Colonic mucosa (tissue), 4 donors: ENCODE measurements at regions not wholly inside any gene's neighbourhood (a gene's known extent, or its start where the extent isn't known, plus 50 kb on each side); places are given as distances from the start of the nearest gene placed in this dataset.
"Not testable (repeated sequence)": the region's sequence is repeated elsewhere in the genome, so short reads cannot be mapped to it uniquely, and the experiment has no call there.

Experiments used
- DNase-seq: peaks from one replicate; pipeline ENCODE4 v3.0.0-alpha.2; 2020
- H3K27ac ChIP-seq: fragments of 200-600 bp; one replicate; pipeline ENCODE4 v1.8.0; 2021
- H3K27me3 ChIP-seq: fragments of 200-600 bp; one replicate; pipeline ENCODE4 v1.8.0; 2021
- H3K36me3 ChIP-seq: fragments of 200-600 bp; one replicate; pipeline ENCODE4 v1.8.0; 2021
- H3K4me1 ChIP-seq: fragments of 200-600 bp; one replicate; pipeline ENCODE4 v1.8.0; 2021; ENCODE audit warnings: mild to moderate bottlenecking
- H3K4me3 ChIP-seq: fragments of 200-600 bp; one replicate; pipeline ENCODE4 v1.8.0; 2021
- H3K9ac ChIP-seq, 2 donors: one replicate each; pipeline ENCODE4 v1.7.0; 2013; ENCODE audit warnings: control low read depth in 2 of 2, low read depth in 2 of 2, low read length in 2 of 2
- H3K9me3 ChIP-seq: fragments of 200-600 bp; one replicate; pipeline ENCODE4 v1.8.0; 2021
- intact Hi-C: fragments of 100-400 bp; cut with DNase I; formaldehyde crosslinking; loops from one replicate; pipeline ENCODE4 v1.14.1; 2022
- donor health status: healthy.
- donor health status: DM: no; HTN: no; CAD: no.
- donor health status: DM: no; HTN: no; CAD: no.

- H3K27ac ChIP-seq: peak overlapping the region; percentile 44
- peak; percentile 71 for DNase-seq
- H3K9me3 ChIP-seq, intact Hi-C loops, H3K9ac ChIP-seq, H3K36me3 ChIP-seq, H3K4me1 ChIP-seq, H3K4me3 ChIP-seq, H3K27me3 ChIP-seq: not testable (repeated sequence)
Measured at GRCh38 chr2:111292232-111292968, 171.7 kb downstream of the BCL2L11 start.

GRCh38 chr2:111294699-111295098 is 174.0 kb downstream of the BCL2L11 start:
- H3K27ac ChIP-seq, H3K9me3 ChIP-seq, H3K9ac ChIP-seq, H3K36me3 ChIP-seq, DNase-seq, H3K27me3 ChIP-seq, intact Hi-C loops, H3K4me3 ChIP-seq, H3K4me1 ChIP-seq: not testable (repeated sequence)

- H3K27me3 ChIP-seq, H3K4me1 ChIP-seq, H3K36me3 ChIP-seq, H3K27ac ChIP-seq, DNase-seq, H3K4me3 ChIP-seq, intact Hi-C loops, H3K9me3 ChIP-seq, H3K9ac ChIP-seq: not testable (repeated sequence)
Measured at GRCh38 chr2:111296122-111296804, 175.5 kb downstream of the BCL2L11 start.

GRCh38 chr2:111297128-111297527 is 176.4 kb downstream of the BCL2L11 start:
- H3K9me3 ChIP-seq, H3K4me1 ChIP-seq, DNase-seq, H3K9ac ChIP-seq, H3K27me3 ChIP-seq, intact Hi-C loops, H3K4me3 ChIP-seq, H3K27ac ChIP-seq, H3K36me3 ChIP-seq: not testable (repeated sequence)

- H3K4me1 ChIP-seq, H3K9me3 ChIP-seq, H3K9ac ChIP-seq, DNase-seq, intact Hi-C loops, H3K27me3 ChIP-seq, H3K27ac ChIP-seq, H3K4me3 ChIP-seq, H3K36me3 ChIP-seq: not testable (repeated sequence)
Measured at GRCh38 chr2:111298927-111299326, 178.2 kb downstream of the BCL2L11 start.

- H3K4me3 ChIP-seq, H3K27me3 ChIP-seq, H3K4me1 ChIP-seq, H3K36me3 ChIP-seq, intact Hi-C loops, H3K9ac ChIP-seq, H3K27ac ChIP-seq, H3K9me3 ChIP-seq, DNase-seq: not testable (repeated sequence)
Measured at GRCh38 chr2:111299635-111300034, 178.9 kb downstream of the BCL2L11 start.

- DNase-seq, H3K4me1 ChIP-seq, H3K27ac ChIP-seq, H3K36me3 ChIP-seq, intact Hi-C loops, H3K9me3 ChIP-seq, H3K4me3 ChIP-seq, H3K27me3 ChIP-seq, H3K9ac ChIP-seq: not testable (repeated sequence)
Measured at GRCh38 chr2:111301677-111302076, 181.0 kb downstream of the BCL2L11 start.

- H3K27ac ChIP-seq, H3K4me1 ChIP-seq, H3K4me3 ChIP-seq, intact Hi-C loops, H3K9ac ChIP-seq, H3K36me3 ChIP-seq, H3K9me3 ChIP-seq, DNase-seq, H3K27me3 ChIP-seq: not testable (repeated sequence)
Measured at GRCh38 chr2:111302397-111303218, 181.9 kb downstream of the BCL2L11 start.

- DNase-seq, H3K4me3 ChIP-seq, H3K27me3 ChIP-seq, H3K36me3 ChIP-seq, H3K9ac ChIP-seq, H3K9me3 ChIP-seq, intact Hi-C loops, H3K27ac ChIP-seq, H3K4me1 ChIP-seq: not testable (repeated sequence)
Measured at GRCh38 chr2:111307302-111307701, 186.6 kb downstream of the BCL2L11 start.

- H3K9ac ChIP-seq, H3K27me3 ChIP-seq, DNase-seq, H3K36me3 ChIP-seq, H3K9me3 ChIP-seq, H3K4me3 ChIP-seq, H3K4me1 ChIP-seq, intact Hi-C loops, H3K27ac ChIP-seq: not testable (repeated sequence)
Measured at GRCh38 chr2:111309231-111310075, 188.7 kb downstream of the BCL2L11 start.

GRCh38 chr2:111310395-111310794 is 189.7 kb downstream of the BCL2L11 start:
- H3K27ac ChIP-seq, H3K4me1 ChIP-seq, H3K27me3 ChIP-seq, H3K9ac ChIP-seq, DNase-seq, H3K36me3 ChIP-seq, H3K4me3 ChIP-seq, H3K9me3 ChIP-seq, intact Hi-C loops: not testable (repeated sequence)

GRCh38 chr2:111311568-111311967 is 190.9 kb downstream of the BCL2L11 start:
- H3K9ac ChIP-seq, H3K9me3 ChIP-seq, H3K36me3 ChIP-seq, intact Hi-C loops, H3K27me3 ChIP-seq, DNase-seq, H3K4me3 ChIP-seq, H3K27ac ChIP-seq, H3K4me1 ChIP-seq: not testable (repeated sequence)
